Gastroesophageal sphincter (tissue), 3 donors: ENCODE measurements at regions not wholly inside any gene's neighbourhood (a gene's known extent, or its start where the extent isn't known, plus 50 kb on each side); places are given as distances from the start of the nearest gene placed in this dataset.

Source experiments
- POLR2A ChIP-seq, 2 donors: fragments of 450-650 bp; IDR thresholded peaks; one replicate each; pipeline ENCODE4 v1.6.1; 2017; ENCODE audit warnings: antibody characterized with exemption in 2 of 2, mild to moderate bottlenecking in 2 of 2, moderate library complexity in 1 of 2
- POLR2AphosphoS5 ChIP-seq: sonication (generic); formaldehyde crosslinking; IDR thresholded peaks from one replicate; pipeline ENCODE4 v1.6.1; 2017; ENCODE audit warnings: antibody characterized with exemption
- TF ChIP-seq, protein P1 (sequence below), 4 experiments: fragments of 200-600 bp in 2 of 4; fragments of 450-650 bp in 2 of 4; sonication (generic) in 1 of 4; IDR thresholded peaks; one replicate each; pipeline ENCODE4 v1.5.1; 2017 to 2019; ENCODE audit warnings: antibody characterized with exemption in 4 of 4, mild to moderate bottlenecking in 2 of 4, moderate library complexity in 2 of 4

DNA sequence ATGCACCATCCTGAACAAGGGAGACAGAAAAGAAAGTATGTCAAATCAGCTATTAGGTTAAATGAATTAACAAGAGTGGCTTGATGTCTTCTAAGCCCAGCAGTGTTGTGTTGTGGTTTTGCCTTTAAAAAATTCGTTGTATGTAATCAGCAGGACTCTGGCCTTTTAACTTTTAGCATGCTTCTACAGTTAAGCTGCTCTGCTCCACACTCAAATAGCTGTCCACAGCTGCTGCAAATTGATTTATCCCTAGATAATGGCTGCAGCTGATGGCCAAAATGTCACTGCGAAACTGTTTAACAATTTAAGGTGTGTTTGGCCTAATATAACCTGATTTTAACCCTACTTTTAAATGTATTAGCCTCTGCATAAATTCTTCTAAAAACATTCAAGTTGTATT is 85.8 kb downstream of the CXXC4 start:
- TF ChIP-seq, protein P1, sequence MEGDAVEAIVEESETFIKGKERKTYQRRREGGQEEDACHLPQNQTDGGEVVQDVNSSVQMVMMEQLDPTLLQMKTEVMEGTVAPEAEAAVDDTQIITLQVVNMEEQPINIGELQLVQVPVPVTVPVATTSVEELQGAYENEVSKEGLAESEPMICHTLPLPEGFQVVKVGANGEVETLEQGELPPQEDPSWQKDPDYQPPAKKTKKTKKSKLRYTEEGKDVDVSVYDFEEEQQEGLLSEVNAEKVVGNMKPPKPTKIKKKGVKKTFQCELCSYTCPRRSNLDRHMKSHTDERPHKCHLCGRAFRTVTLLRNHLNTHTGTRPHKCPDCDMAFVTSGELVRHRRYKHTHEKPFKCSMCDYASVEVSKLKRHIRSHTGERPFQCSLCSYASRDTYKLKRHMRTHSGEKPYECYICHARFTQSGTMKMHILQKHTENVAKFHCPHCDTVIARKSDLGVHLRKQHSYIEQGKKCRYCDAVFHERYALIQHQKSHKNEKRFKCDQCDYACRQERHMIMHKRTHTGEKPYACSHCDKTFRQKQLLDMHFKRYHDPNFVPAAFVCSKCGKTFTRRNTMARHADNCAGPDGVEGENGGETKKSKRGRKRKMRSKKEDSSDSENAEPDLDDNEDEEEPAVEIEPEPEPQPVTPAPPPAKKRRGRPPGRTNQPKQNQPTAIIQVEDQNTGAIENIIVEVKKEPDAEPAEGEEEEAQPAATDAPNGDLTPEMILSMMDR (IDR thresholded peaks at IDR 0.05) = no peak
- TF ChIP-seq POLR2AphosphoS5 (no peak), POLR2A (IDR thresholded peaks at IDR 0.05) (no peak)
